Upper lobe of right lung (tissue), 1 donor: ENCODE measurements at regions not wholly inside any gene's neighbourhood (a gene's known extent, or its start where the extent isn't known, plus 50 kb on each side); places are given as distances from the start of the nearest gene placed in this dataset.

Source experiments
- ATAC-seq: fragments of 200-7000 bp; cut with Tn5 transposase; one replicate; pipeline ENCODE4 v1.9.1; 2020; ENCODE audit warnings: mild to moderate bottlenecking, moderate library complexity
- DNase-seq: peaks from one replicate; pipeline ENCODE4 v3.0.0-alpha.2; 2020
- H3K27ac ChIP-seq: fragments of 200-600 bp; one replicate; pipeline ENCODE4 v1.8.0; 2022
- H3K27me3 ChIP-seq: fragments of 200-600 bp; one replicate; pipeline ENCODE4 v1.8.0; 2022; ENCODE audit warnings: mild to moderate bottlenecking
- H3K36me3 ChIP-seq: fragments of 200-600 bp; one replicate; pipeline ENCODE4 v1.8.0; 2022
- H3K4me1 ChIP-seq: fragments of 200-600 bp; one replicate; pipeline ENCODE4 v1.8.0; 2022
- H3K4me3 ChIP-seq: fragments of 200-600 bp; one replicate; pipeline ENCODE4 v1.8.0; 2022; ENCODE audit warnings: mild to moderate bottlenecking
- H3K9me3 ChIP-seq: fragments of 200-600 bp; one replicate; pipeline ENCODE4 v1.8.0; 2022
- CTCF ChIP-seq: fragments of 200-600 bp; IDR thresholded peaks from one replicate; pipeline ENCODE4 v1.8.0; 2022; ENCODE audit warnings: antibody characterized with exemption
- intact Hi-C: fragments of 100-400 bp; cut with DNase I; formaldehyde crosslinking; loops from one replicate; pipeline ENCODE4 v1.11.0; 2022
- donor health status: DM: no; HTN: yes; CAD: no; lungs with severe emphysema.

DNA sequence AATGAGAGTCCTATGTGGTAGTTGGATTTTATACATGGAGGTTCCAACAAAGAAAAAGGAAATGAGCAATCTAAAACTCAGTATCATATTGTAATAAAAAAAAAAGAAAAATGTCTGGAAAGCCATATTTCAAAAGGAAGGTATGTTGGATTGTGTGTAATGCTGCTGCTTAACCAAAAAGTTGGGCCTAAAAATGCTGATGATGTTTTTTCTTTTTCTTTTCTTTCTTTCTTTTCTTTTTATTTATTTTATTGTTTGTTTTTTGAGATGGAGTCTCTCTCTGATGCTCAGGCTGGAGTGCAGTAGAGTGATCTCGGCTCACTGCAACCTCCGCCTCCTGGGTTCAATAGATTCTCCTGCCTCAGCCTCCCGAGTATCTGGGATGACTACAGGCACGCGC lies 1424.0 kb upstream of the CDH6 start:
- no peaks in the 10 kb centered on the region for H3K9me3 ChIP-seq
- intact Hi-C loops: no loop called here
- no peak overlapping the region for H3K27ac ChIP-seq
- H3K36me3 ChIP-seq: no peaks in the 10 kb centered on the region
- DNase-seq (no peak), ATAC-seq (no peak)
- TF ChIP-seq CTCF: no peak
- no peaks in the 10 kb centered on the region for H3K27me3 ChIP-seq
- H3K4me1 ChIP-seq: no peaks in the 10 kb centered on the region
- H3K4me3 ChIP-seq: no peak overlapping the region

GRCh38 chr5:29758986-29759421 lies 1434.5 kb upstream of the CDH6 start:
- DNase-seq (no peak), ATAC-seq (no peak)
- intact Hi-C loops: no loop called here
- no peak for TF ChIP-seq CTCF
- no peaks in the 10 kb centered on the region for H3K4me1 ChIP-seq
- H3K27ac ChIP-seq: no peak overlapping the region
- no peaks in the 10 kb centered on the region for H3K9me3 ChIP-seq
- H3K4me3 ChIP-seq: no peak overlapping the region
- H3K36me3 ChIP-seq: no peaks in the 10 kb centered on the region
- H3K27me3 ChIP-seq: no peaks in the 10 kb centered on the region

- DNase-seq (no peak), ATAC-seq (no peak)
- Histone ChIP-seq H3K4me3 (no peak overlapping the region), H3K36me3 (no peaks in the 10 kb centered on the region), H3K27me3 (no peaks in the 10 kb centered on the region), H3K27ac (no peak overlapping the region), H3K9me3 (no peaks in the 10 kb centered on the region), H3K4me1 (no peaks in the 10 kb centered on the region)
- intact Hi-C loops: no loop called here
- TF ChIP-seq CTCF: no peak
Observed at GRCh38 chr5:29750453-29750852, 1443.0 kb upstream of the CDH6 start.

GRCh38 chr5:29744618-29745017 lies 1448.9 kb upstream of the CDH6 start:
- intact Hi-C loops: no loop called here
- H3K4me1 ChIP-seq: no peaks in the 10 kb centered on the region
- ATAC-seq (no peak), DNase-seq (no peak)
- no peaks in the 10 kb centered on the region for H3K27me3 ChIP-seq
- H3K36me3 ChIP-seq: no peaks in the 10 kb centered on the region
- H3K27ac ChIP-seq: no peak overlapping the region
- no peak for TF ChIP-seq CTCF
- no peaks in the 10 kb centered on the region for H3K9me3 ChIP-seq
- no peak overlapping the region for H3K4me3 ChIP-seq

- Histone ChIP-seq H3K36me3 (no peaks in the 10 kb centered on the region), H3K4me3 (no peak overlapping the region), H3K9me3 (no peaks in the 10 kb centered on the region), H3K27me3 (no peaks in the 10 kb centered on the region), H3K27ac (no peak overlapping the region), H3K4me1 (no peaks in the 10 kb centered on the region)
- TF ChIP-seq CTCF: no peak
- intact Hi-C loops: no loop called here
- ATAC-seq (no peak), DNase-seq (no peak)
Observed at GRCh38 chr5:29720954-29721353, 1472.5 kb upstream of the CDH6 start.

DNA sequence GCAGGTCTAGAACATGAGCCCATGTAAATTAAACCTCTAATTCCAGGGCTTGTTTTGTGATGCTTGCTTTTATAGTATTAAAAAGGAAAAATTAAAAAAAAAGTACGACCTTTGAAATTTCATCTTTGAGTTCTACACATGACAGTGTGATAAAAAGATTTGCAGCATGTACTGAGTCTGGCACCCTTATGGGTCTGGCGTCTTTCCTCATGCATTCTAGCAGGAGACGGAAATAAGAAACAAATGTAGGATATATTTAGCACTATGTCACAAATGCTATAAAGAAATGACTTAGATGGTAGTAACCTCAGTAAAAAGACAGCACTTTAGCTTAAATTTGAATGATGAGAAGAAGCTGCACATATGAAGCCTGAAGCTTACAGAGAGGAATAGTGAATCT lies 1474.3 kb upstream of the CDH6 start:
- Histone ChIP-seq H3K36me3 (no peaks in the 10 kb centered on the region), H3K27me3 (no peaks in the 10 kb centered on the region), H3K9me3 (no peaks in the 10 kb centered on the region), H3K27ac (no peak overlapping the region), H3K4me3 (no peak overlapping the region), H3K4me1 (no peaks in the 10 kb centered on the region)
- no peak for DNase-seq
- no peak for TF ChIP-seq CTCF
- intact Hi-C loops: no loop called here
- no peak for ATAC-seq
